Peyer's patch (tissue), 4 donors: ENCODE measurements at regions not wholly inside any gene's neighbourhood (a gene's known extent, or its start where the extent isn't known, plus 50 kb on each side); places are given as distances from the start of the nearest gene placed in this dataset.

ENCODE experiments used
- DNase-seq, 3 donors: peaks; one replicate each; pipeline ENCODE4 v3.0.0-alpha.2; 2017 to 2019
- H3K27ac ChIP-seq, 4 donors: fragments of 200-600 bp; sonication (generic); one replicate each; pipeline ENCODE4 v1.5.1; 2016 to 2019
- H3K27me3 ChIP-seq, 2 donors: fragments of 200-600 bp; sonication (generic); one replicate each; pipeline ENCODE4 v1.5.1; 2019
- H3K36me3 ChIP-seq, 3 donors: fragments of 200-600 bp; sonication (generic); one replicate each; pipeline ENCODE4 v1.5.1; 2016 to 2019
- H3K4me1 ChIP-seq, 4 donors: fragments of 200-600 bp; sonication (generic); one replicate each; pipeline ENCODE4 v1.5.1; 2016 to 2019
- H3K4me3 ChIP-seq, 4 donors: fragments of 200-600 bp; sonication (generic); 1 replicate in 3 of 4; 2 replicates in 1 of 4; pipeline ENCODE4 v1.5.1; 2016 to 2019; ENCODE audit warnings: mild to moderate bottlenecking in 1 of 4
- H3K9me3 ChIP-seq, 4 donors: fragments of 200-600 bp; sonication (generic); one replicate each; pipeline ENCODE4 v1.5.1; 2016 to 2019; ENCODE audit warnings: mild to moderate bottlenecking in 1 of 4
- POLR2A ChIP-seq, 2 donors: fragments of 450-650 bp; IDR thresholded peaks; one replicate each; pipeline ENCODE4 v1.5.1; 2017; ENCODE audit warnings: antibody characterized with exemption in 2 of 2, mild to moderate bottlenecking in 2 of 2, moderate library complexity in 2 of 2
- TF ChIP-seq, protein P1 (sequence below), 6 experiments: fragments of 450-650 bp in 4 of 6; fragments of 200-600 bp in 2 of 6; sonication (generic) in 1 of 6; IDR thresholded peaks; one replicate each; pipeline ENCODE4 v1.5.1; 2017 to 2019; ENCODE audit warnings: antibody characterized with exemption in 6 of 6, mild to moderate bottlenecking in 3 of 6, moderate library complexity in 1 of 6

DNA sequence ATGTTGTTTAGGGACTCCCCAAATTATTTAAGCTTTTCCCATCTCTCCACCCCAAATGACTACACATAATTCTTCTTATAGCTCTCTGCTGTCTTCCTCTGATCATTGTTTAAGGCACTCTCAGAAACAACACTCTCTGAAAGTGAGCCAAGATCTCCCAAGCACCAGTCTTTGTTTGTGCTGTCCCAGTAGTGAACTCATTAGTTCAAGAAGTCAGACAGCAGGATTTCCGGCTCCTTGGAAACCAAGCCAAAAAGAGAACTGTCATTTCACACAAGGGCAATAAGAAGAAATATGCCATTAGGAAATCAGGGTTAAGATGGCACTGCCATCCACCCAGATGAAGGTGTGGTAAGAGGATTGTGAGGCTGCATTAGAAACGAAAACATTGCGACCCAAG, 83.1 kb downstream of the FZD1 start:
- Histone ChIP-seq H3K4me1 (no peaks in the 10 kb centered on the region), H3K27me3 (no peaks in the 10 kb centered on the region), H3K9me3 (no peaks in the 10 kb centered on the region), H3K36me3 (no peaks in the 10 kb centered on the region), H3K27ac (no peak overlapping the region), H3K4me3 (no peak overlapping the region)
- no peak for DNase-seq
- no peak for TF ChIP-seq POLR2A (IDR thresholded peaks at IDR 0.05)
- TF ChIP-seq, protein P1, sequence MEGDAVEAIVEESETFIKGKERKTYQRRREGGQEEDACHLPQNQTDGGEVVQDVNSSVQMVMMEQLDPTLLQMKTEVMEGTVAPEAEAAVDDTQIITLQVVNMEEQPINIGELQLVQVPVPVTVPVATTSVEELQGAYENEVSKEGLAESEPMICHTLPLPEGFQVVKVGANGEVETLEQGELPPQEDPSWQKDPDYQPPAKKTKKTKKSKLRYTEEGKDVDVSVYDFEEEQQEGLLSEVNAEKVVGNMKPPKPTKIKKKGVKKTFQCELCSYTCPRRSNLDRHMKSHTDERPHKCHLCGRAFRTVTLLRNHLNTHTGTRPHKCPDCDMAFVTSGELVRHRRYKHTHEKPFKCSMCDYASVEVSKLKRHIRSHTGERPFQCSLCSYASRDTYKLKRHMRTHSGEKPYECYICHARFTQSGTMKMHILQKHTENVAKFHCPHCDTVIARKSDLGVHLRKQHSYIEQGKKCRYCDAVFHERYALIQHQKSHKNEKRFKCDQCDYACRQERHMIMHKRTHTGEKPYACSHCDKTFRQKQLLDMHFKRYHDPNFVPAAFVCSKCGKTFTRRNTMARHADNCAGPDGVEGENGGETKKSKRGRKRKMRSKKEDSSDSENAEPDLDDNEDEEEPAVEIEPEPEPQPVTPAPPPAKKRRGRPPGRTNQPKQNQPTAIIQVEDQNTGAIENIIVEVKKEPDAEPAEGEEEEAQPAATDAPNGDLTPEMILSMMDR (IDR thresholded peaks at IDR 0.05): no peak

DNA sequence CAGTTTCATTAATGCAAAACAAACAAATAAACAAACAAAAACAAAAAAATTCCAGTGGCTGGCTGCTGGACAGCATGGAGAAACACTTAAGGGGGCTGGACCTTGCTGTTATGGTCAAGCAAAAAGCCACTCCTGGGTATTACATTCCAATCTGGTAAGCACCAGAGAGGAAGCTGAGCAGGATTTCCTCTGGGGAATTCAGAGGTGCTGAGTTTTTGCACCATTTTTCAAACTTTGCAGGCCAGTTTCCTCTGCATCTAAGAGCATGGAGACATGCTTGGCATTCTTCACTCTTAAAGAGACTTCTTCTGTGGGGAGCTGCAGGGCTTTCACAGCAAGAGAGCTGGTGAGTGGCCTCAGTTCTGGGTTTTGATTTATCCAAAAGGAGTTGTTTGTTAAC, 84.5 kb downstream of the FZD1 start:
- H3K36me3 ChIP-seq: no peaks in the 10 kb centered on the region
- H3K9me3 ChIP-seq: no peaks in the 10 kb centered on the region
- no peaks in the 10 kb centered on the region for H3K27me3 ChIP-seq
- TF ChIP-seq POLR2A (IDR thresholded peaks at IDR 0.05): no peak
- TF ChIP-seq, protein P1 (IDR thresholded peaks at IDR 0.05): no peak
- no peaks in the 10 kb centered on the region for H3K4me1 ChIP-seq
- H3K4me3 ChIP-seq: no peak overlapping the region
- DNase-seq: no peak
- no peak overlapping the region for H3K27ac ChIP-seq

DNA sequence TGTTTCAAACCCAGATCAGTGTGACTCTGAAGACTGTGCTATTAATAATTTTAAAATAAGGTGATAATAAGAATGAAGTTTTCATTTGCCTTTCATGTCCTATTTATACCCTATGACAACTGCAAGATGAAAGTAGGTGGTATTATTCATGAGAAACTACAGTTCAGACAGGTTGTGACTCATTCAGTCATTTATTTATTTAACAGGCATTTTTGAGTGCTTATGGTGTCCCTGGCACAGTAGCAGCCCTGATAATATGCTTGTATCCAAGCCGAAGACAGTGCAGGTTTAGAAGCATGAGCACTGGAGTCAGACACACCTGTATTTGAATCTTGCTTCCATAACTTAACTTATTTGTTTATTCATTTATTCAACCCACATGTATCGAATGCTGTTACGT, 87.1 kb downstream of the FZD1 start:
- Histone ChIP-seq H3K27ac (no peak overlapping the region), H3K36me3 (no peaks in the 10 kb centered on the region), H3K4me3 (no peak overlapping the region), H3K27me3 (no peaks in the 10 kb centered on the region), H3K4me1 (no peaks in the 10 kb centered on the region), H3K9me3 (no peaks in the 10 kb centered on the region)
- no peak for DNase-seq
- TF ChIP-seq, protein P1 (IDR thresholded peaks at IDR 0.05): no peak
- TF ChIP-seq POLR2A (IDR thresholded peaks at IDR 0.05): no peak

DNA sequence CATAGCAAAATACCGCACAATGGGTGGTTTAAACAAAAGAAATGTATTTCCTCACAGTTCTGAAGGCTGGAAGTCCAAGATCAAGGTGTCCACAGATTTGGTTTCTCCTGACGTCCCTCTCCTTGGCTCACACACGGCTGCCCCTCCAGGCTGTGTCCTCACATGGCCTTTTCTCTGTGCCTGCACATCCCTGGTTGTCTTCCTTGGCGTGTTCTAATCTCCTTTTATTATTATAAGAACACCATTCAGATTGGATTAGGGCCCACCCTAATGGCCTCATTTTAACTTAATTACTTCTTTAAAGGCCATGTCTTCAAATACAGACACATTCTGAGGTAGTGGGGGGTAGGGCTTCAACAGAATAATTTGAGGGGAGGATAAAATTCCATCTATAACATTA, 87.9 kb downstream of the FZD1 start:
- no peak for TF ChIP-seq POLR2A (IDR thresholded peaks at IDR 0.05)
- TF ChIP-seq, protein P1 (IDR thresholded peaks at IDR 0.05): no peak

DNA sequence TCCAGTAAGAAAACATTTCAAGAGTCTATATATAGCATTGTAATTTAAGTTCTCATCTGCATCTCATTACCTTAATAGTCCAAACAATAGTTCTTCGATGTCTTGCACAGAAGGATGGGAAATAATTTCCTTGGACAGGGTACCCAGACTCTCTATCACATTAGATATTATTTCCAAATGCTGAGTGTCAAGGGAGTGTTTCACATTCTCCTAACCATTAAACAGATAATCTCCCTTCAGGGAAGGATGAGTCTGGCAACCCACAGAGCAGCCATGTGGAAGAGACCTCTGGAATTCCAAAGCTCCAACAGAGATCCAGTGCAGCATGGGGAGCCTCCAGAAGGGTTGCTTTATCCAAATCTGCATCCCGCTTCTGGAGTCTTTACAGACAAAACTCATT, 89.6 kb downstream of the FZD1 start:
- DNase-seq: no peak
- H3K27me3 ChIP-seq: no peaks in the 10 kb centered on the region
- TF ChIP-seq, protein P1 (IDR thresholded peaks at IDR 0.05): no peak
- TF ChIP-seq POLR2A (IDR thresholded peaks at IDR 0.05): no peak
- no peak overlapping the region for H3K4me3 ChIP-seq
- H3K4me1 ChIP-seq: no peaks in the 10 kb centered on the region
- no peaks in the 10 kb centered on the region for H3K9me3 ChIP-seq
- no peaks in the 10 kb centered on the region for H3K36me3 ChIP-seq
- no peak overlapping the region for H3K27ac ChIP-seq

More for the DNA sequence above, 87.9 kb downstream of the FZD1 start:
- no peaks in the 10 kb centered on the region for H3K9me3 ChIP-seq
- H3K4me3 ChIP-seq: no peak overlapping the region
- H3K4me1 ChIP-seq: no peaks in the 10 kb centered on the region
- H3K27ac ChIP-seq: no peak overlapping the region
- no peaks in the 10 kb centered on the region for H3K36me3 ChIP-seq
- H3K27me3 ChIP-seq: no peaks in the 10 kb centered on the region
- no peak for DNase-seq
